ENCODE measurements at regions not wholly inside any gene's neighbourhood (a gene's known extent, or its start where the extent isn't known, plus 50 kb on each side); places are given as distances from the start of the nearest gene placed in this dataset.
"Not testable (repeated sequence)": the region's sequence is repeated elsewhere in the genome, so short reads cannot be mapped to it uniquely, and the experiment has no call there.

DNA sequence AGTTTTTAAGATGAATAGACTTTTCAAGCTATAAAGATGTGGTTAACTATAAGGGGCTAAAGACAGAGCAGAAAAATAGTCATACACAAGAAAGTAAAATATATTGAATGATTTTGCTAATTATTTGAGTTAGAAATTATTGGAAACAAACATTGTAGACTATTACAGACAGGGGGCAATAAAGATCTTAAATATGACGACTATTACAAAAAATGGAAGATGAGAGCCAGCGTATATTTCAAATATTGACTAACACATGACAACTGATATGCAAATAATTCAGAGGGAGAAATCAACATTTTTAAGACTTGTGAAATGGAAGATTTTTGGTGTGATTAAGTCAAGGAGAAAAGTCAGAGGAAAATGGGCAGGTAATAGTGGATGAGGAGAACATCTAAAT, 520.2 kb upstream of the NUDT12 start:
- no peak for ATAC-seq
- no peak for TF ChIP-seq ZFP3 (CRISPR knock-in tag; IDR thresholded peaks at IDR 0.05)
- TF ChIP-seq ISL1 (CRISPR knock-in tag; IDR thresholded peaks at IDR 0.05): no peak
- TF ChIP-seq, protein P1, sequence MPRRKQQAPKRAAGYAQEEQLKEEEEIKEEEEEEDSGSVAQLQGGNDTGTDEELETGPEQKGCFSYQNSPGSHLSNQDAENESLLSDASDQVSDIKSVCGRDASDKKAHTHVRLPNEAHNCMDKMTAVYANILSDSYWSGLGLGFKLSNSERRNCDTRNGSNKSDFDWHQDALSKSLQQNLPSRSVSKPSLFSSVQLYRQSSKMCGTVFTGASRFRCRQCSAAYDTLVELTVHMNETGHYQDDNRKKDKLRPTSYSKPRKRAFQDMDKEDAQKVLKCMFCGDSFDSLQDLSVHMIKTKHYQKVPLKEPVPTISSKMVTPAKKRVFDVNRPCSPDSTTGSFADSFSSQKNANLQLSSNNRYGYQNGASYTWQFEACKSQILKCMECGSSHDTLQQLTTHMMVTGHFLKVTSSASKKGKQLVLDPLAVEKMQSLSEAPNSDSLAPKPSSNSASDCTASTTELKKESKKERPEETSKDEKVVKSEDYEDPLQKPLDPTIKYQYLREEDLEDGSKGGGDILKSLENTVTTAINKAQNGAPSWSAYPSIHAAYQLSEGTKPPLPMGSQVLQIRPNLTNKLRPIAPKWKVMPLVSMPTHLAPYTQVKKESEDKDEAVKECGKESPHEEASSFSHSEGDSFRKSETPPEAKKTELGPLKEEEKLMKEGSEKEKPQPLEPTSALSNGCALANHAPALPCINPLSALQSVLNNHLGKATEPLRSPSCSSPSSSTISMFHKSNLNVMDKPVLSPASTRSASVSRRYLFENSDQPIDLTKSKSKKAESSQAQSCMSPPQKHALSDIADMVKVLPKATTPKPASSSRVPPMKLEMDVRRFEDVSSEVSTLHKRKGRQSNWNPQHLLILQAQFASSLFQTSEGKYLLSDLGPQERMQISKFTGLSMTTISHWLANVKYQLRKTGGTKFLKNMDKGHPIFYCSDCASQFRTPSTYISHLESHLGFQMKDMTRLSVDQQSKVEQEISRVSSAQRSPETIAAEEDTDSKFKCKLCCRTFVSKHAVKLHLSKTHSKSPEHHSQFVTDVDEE (CRISPR knock-in tag; IDR thresholded peaks at IDR 0.05): no peak
- TF ChIP-seq SNAI2 (CRISPR knock-in tag; IDR thresholded peaks at IDR 0.05): no peak
- TF ChIP-seq CSRNP3 (CRISPR knock-in tag; IDR thresholded peaks at IDR 0.05): no peak
- no peak for TF ChIP-seq ZNF8 (CRISPR knock-in tag; IDR thresholded peaks at IDR 0.05)
- TF ChIP-seq, protein P2, sequence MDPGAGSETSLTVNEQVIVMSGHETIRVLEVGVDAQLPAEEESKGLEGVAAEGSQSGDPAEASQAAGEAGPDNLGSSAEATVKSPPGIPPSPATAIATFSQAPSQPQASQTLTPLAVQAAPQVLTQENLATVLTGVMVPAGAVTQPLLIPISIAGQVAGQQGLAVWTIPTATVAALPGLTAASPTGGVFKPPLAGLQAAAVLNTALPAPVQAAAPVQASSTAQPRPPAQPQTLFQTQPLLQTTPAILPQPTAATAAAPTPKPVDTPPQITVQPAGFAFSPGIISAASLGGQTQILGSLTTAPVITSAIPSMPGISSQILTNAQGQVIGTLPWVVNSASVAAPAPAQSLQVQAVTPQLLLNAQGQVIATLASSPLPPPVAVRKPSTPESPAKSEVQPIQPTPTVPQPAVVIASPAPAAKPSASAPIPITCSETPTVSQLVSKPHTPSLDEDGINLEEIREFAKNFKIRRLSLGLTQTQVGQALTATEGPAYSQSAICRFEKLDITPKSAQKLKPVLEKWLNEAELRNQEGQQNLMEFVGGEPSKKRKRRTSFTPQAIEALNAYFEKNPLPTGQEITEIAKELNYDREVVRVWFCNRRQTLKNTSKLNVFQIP (CRISPR knock-in tag; IDR thresholded peaks at IDR 0.05; ENCODE audit: borderline replicate concordance, low read depth): no peak
- no peak for TF ChIP-seq ZFP30 (CRISPR knock-in tag; IDR thresholded peaks at IDR 0.05)
- no peak for TF ChIP-seq ESRRG (CRISPR knock-in tag; IDR thresholded peaks at IDR 0.05)

DNA sequence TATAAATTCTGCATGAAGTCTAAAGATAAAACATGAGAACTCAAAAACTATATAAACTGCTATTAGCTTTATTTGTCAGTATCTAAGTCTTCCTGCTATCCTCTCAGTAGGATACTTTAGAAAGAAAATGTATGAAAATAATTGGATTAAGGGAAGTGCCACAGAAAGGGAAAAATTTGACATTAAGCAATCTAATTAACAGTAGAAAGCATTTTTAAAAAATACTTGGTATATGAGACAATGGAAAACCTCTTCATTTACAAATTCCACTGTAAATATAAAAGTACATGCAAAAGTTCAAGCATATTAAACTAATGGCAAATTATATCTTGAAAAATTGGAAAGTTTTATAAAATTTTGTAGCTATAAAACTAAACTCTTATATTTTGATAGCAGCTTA, 518.6 kb upstream of the NUDT12 start:
- no peak for ATAC-seq
- TF ChIP-seq ZFP3 (CRISPR knock-in tag; IDR thresholded peaks at IDR 0.05) (no peak), PATZ1 (CRISPR knock-in tag; IDR thresholded peaks at IDR 0.05; ENCODE audit: borderline replicate concordance) (no peak), ISL1 (CRISPR knock-in tag; IDR thresholded peaks at IDR 0.05) (peak; percentile 95)

- no peak for ATAC-seq
- TF ChIP-seq, protein P3, sequence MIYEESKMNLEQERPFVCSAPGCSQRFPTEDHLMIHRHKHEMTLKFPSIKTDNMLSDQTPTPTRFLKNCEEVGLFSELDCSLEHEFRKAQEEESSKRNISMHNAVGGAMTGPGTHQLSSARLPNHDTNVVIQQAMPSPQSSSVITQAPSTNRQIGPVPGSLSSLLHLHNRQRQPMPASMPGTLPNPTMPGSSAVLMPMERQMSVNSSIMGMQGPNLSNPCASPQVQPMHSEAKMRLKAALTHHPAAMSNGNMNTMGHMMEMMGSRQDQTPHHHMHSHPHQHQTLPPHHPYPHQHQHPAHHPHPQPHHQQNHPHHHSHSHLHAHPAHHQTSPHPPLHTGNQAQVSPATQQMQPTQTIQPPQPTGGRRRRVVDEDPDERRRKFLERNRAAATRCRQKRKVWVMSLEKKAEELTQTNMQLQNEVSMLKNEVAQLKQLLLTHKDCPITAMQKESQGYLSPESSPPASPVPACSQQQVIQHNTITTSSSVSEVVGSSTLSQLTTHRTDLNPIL (CRISPR knock-in tag; IDR thresholded peaks at IDR 0.05; ENCODE audit: low read depth): no peak
These were observed 518.1 kb upstream of the NUDT12 start for GRCh38 chr5:104080646-104081175.

DNA sequence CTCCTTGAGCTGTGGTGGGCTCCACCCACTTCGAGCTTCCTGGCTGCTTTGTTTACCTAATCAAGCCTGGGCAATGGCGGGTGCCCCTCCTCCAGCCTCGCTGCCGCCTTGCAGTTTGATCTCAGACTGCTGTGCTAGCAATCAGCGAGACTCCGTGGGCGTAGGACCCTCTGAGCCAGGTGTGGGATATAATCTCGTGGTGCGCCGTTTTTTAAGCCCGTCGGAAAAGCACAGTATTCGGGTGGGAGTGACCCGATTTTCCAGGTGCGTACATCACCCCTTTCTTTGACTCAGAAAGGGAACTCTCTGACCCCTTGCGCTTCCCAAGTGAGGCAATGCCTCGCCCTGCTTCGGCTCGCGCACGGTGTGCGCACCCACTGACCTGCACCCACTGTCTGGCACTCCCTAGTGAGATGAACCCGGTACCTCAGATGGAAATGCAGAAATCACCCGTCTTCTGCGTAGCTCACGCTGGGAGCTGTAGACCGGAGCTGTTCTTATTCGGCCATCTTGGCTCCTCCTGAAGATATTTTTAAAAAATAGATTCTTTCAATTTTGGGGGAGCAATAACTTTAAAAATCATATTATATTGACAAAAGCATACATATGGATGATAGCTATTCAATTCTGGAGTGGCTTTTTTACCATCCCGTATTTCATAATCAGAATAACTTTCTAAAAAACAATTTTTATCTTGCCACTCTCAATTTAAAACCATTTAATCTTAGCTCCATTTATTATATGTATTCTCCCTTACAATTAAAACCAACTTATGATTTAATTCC, 517.5 kb upstream of the NUDT12 start:
- ATAC-seq: not testable (repeated sequence)

DNA sequence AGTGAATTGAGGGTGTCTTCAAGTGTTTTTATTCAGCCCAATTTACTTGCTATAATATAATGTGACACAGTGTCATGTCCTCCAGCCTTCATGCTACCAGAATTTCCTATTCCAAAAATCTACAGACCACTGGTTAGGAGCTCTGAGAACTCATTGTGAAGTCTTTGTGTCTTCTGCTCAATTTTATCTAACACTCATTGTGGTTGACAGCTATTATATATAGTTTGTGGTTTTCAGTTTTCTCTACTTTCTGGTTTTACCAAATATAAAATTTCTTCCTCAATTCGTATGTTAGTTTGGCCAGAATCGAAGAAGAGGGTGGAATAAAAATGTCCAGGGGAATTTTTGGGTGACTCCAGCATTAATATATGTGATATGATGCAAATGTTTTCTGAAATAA, 509.3 kb upstream of the NUDT12 start:
- ATAC-seq: no peak
- TF ChIP-seq, protein P3 (CRISPR knock-in tag; IDR thresholded peaks at IDR 0.05; ENCODE audit: low read depth): no peak
- TF ChIP-seq ESRRG (CRISPR knock-in tag; IDR thresholded peaks at IDR 0.05) (no peak), ZC3H10 (CRISPR knock-in tag; IDR thresholded peaks at IDR 0.05) (no peak), ZNF8 (CRISPR knock-in tag; IDR thresholded peaks at IDR 0.05) (no peak), ISL1 (CRISPR knock-in tag; IDR thresholded peaks at IDR 0.05) (no peak), ZFP30 (CRISPR knock-in tag; IDR thresholded peaks at IDR 0.05) (no peak), BACH2 (CRISPR knock-in tag; IDR thresholded peaks at IDR 0.05; ENCODE audit: borderline replicate concordance) (no peak), TOX (CRISPR knock-in tag; IDR thresholded peaks at IDR 0.05; ENCODE audit: borderline replicate concordance) (no peak), TCF4 (CRISPR knock-in tag; IDR thresholded peaks at IDR 0.05; ENCODE audit: borderline replicate concordance) (no peak), SNAI2 (CRISPR knock-in tag; IDR thresholded peaks at IDR 0.05) (no peak), OSR1 (CRISPR knock-in tag; IDR thresholded peaks at IDR 0.05) (no peak), GLIS3 (CRISPR knock-in tag; IDR thresholded peaks at IDR 0.05) (no peak)
- TF ChIP-seq, protein P2 (CRISPR knock-in tag; IDR thresholded peaks at IDR 0.05; ENCODE audit: borderline replicate concordance, low read depth): no peak
